Amniotic epithelial cell (primary cell): ENCODE measurements at regions not wholly inside any gene's neighbourhood (a gene's known extent, or its start where the extent isn't known, plus 50 kb on each side); places are given as distances from the start of the nearest gene placed in this dataset.

Source experiments
- DNase-seq: peaks from one replicate; pipeline ENCODE4 v3.0.0-alpha.2; 2010; ENCODE audit warnings: low read depth

GRCh38 chr3:194265996-194266964 lies 84.8 kb downstream of the CPN2 start:
- no peak for DNase-seq

GRCh38 chr3:194267744-194268653 lies 83.1 kb downstream of the CPN2 start:
- DNase-seq: no peak

- no peak for DNase-seq
Observed at GRCh38 chr3:194268654-194269512, 82.2 kb downstream of the CPN2 start.

GRCh38 chr3:194269610-194270145 lies 81.5 kb downstream of the CPN2 start:
- peak; percentile 61 for DNase-seq

GRCh38 chr3:194270627-194271459 lies 80.3 kb downstream of the CPN2 start:
- DNase-seq: peak; percentile 72

- no peak for DNase-seq
Observed at GRCh38 chr3:194271460-194272035, 79.6 kb downstream of the CPN2 start.

GRCh38 chr3:194272221-194272620 lies 78.9 kb downstream of the CPN2 start:
- no peak for DNase-seq

GRCh38 chr3:194272861-194273742 lies 78.0 kb downstream of the CPN2 start:
- DNase-seq: no peak

GRCh38 chr3:194273743-194274310 lies 77.3 kb downstream of the CPN2 start:
- no peak for DNase-seq

GRCh38 chr3:194274424-194275085 lies 76.6 kb downstream of the CPN2 start:
- DNase-seq: peak; percentile 31

- DNase-seq: peak; percentile 18
Observed at GRCh38 chr3:194275291-194275690, 75.8 kb downstream of the CPN2 start.

- no peak for DNase-seq
Observed at GRCh38 chr3:194275721-194276120, 75.4 kb downstream of the CPN2 start.

- no peak for DNase-seq
Observed at GRCh38 chr3:194276768-194277103, 74.4 kb downstream of the CPN2 start.

- DNase-seq: peak; percentile 37
Observed at GRCh38 chr3:194277104-194277785, 73.9 kb downstream of the CPN2 start.

- peak; percentile 74 for DNase-seq
Observed at GRCh38 chr3:194277786-194278130, 73.4 kb downstream of the CPN2 start.

GRCh38 chr3:194278186-194278845 lies 72.8 kb downstream of the CPN2 start:
- DNase-seq: no peak

- no peak for DNase-seq
Observed at GRCh38 chr3:194279101-194279500, 72.0 kb downstream of the CPN2 start.
